B cell (primary cell): ENCODE measurements at regions not wholly inside any gene's neighbourhood (a gene's known extent, or its start where the extent isn't known, plus 50 kb on each side); places are given as distances from the start of the nearest gene placed in this dataset.

Experiments
- ATAC-seq: fragments of 200-7000 bp; cut with Tn5 transposase; one replicate; pipeline ENCODE4 v1.10.0; 2021; ENCODE audit warnings: low read depth, mild to moderate bottlenecking, moderate number of reproducible peaks, moderate library complexity
- CTCF ChIA-PET: fragments of 350-600 bp; sonication (Branson Sonifier 250); formaldehyde crosslinking; loops from one replicate; lab custom pipeline; 2021; ENCODE audit warnings: antibody characterized with exemption, inconsistent platforms; lab: Charles Lee
- POLR2A ChIA-PET: fragments of 350-600 bp; sonication (Branson Sonifier 250); formaldehyde crosslinking; loops from one replicate; lab custom pipeline; 2021; ENCODE audit warnings: antibody characterized with exemption; lab: Charles Lee
- DNase-seq: peaks from one replicate; pipeline ENCODE4 v3.0.0; 2013
- H2AFZ ChIP-seq: 2 replicates; pipeline ENCODE4 v1.6.1; 2012; ENCODE audit warnings: mild to moderate bottlenecking, low read depth, low read length; ENCODE audit not compliant: insufficient read depth, poor library complexity, severe bottlenecking
- H3K27ac ChIP-seq, 2 donors: 1 replicate in 1 of 2; 2 replicates in 1 of 2; pipeline ENCODE4 v1.5.1; 2012 to 2013; ENCODE audit warnings: low read length in 2 of 2, mild to moderate bottlenecking in 2 of 2, moderate library complexity in 1 of 2
- H3K27me3 ChIP-seq, 4 experiments: fragments of 200-600 bp in 1 of 4; sonication (generic) in 1 of 4; replicated peaks in 1 of 4; 1 replicate in 2 of 4; 2 replicates in 2 of 4; pipeline versions ENCODE4 v1.6.1 to v1.7.0; 2013 to 2016; ENCODE audit warnings: low read length in 3 of 4, mild to moderate bottlenecking in 2 of 4, mixed read lengths in 1 of 4, moderate library complexity in 1 of 4; ENCODE audit not compliant: insufficient read depth in 4 of 4, control insufficient read depth in 3 of 4; ENCODE audit errors: control extremely low read depth in 1 of 4
- H3K36me3 ChIP-seq, 2 experiments: replicated peaks in 1 of 2; 1 replicate in 1 of 2; 2 replicates in 1 of 2; pipeline versions ENCODE4 v1.6.1 to v1.7.1; 2013; ENCODE audit warnings: low read length in 1 of 2; ENCODE audit not compliant: insufficient read depth in 2 of 2, control insufficient read depth in 1 of 2; ENCODE audit errors: control extremely low read depth in 1 of 2, extremely low read depth in 1 of 2
- H3K4me1 ChIP-seq, 2 donors: fragments of 200-600 bp in 1 of 2; sonication (generic) in 1 of 2; 1 replicate in 1 of 2; 2 replicates in 1 of 2; pipeline versions ENCODE4 v1.5.1 to v1.6.1; 2013 to 2017; ENCODE audit warnings: low read length in 2 of 2; ENCODE audit not compliant: control insufficient read depth in 2 of 2, insufficient read depth in 2 of 2
- H3K4me2 ChIP-seq: replicated peaks from 2 replicates; pipeline ENCODE3; 2012; ENCODE audit warnings: mild to moderate bottlenecking, low read depth, low read length; ENCODE audit not compliant: poor library complexity, severe bottlenecking
- H3K4me3 ChIP-seq, 5 experiments: fragments of 200-600 bp in 1 of 5; sonication (generic) in 1 of 5; 1 replicate in 3 of 5; 2 replicates in 2 of 5; pipeline versions ENCODE4 v1.5.1 to v1.7.0; 2011 to 2016; ENCODE audit warnings: low read length in 4 of 5, mild to moderate bottlenecking in 4 of 5, low read depth in 2 of 5, control low read depth in 1 of 5, moderate library complexity in 1 of 5; ENCODE audit not compliant: insufficient read depth in 1 of 5; ENCODE audit errors: control extremely low read depth in 1 of 5, extremely low read depth in 1 of 5
- H3K79me2 ChIP-seq: fragments of 200-600 bp; sonication (generic); one replicate; pipeline ENCODE4 v1.6.0; 2016; ENCODE audit warnings: low read length; ENCODE audit not compliant: control insufficient read depth, insufficient read depth
- H3K9ac ChIP-seq: fragments of 200-600 bp; sonication (generic); 2 replicates; pipeline ENCODE4 v1.6.1; 2017; ENCODE audit warnings: mild to moderate bottlenecking, low read length, moderate library complexity
- H3K9me3 ChIP-seq, 3 donors: one replicate each; pipeline versions ENCODE4 v1.6.1 to v1.7.1; 2013; ENCODE audit warnings: low read length in 2 of 3; ENCODE audit not compliant: control insufficient read depth in 2 of 3, insufficient read depth in 1 of 3; ENCODE audit errors: control extremely low read depth in 1 of 3
- H4K20me1 ChIP-seq: 2 replicates; pipeline ENCODE4 v1.6.0; 2012; ENCODE audit warnings: mild to moderate bottlenecking, low read length; ENCODE audit not compliant: insufficient read depth, control insufficient read depth, poor library complexity, severe bottlenecking
- H3K27ac Mint-ChIP-seq: one replicate; pipeline ENCODE4 v1.8.0; 2021; ENCODE audit warnings: mixed read lengths
- H3K27me3 Mint-ChIP-seq: one replicate; pipeline ENCODE4 v1.8.0; 2021; ENCODE audit warnings: mixed read lengths
- H3K4me1 Mint-ChIP-seq: one replicate; pipeline ENCODE4 v1.8.0; 2021; ENCODE audit warnings: mixed read lengths
- H3K4me3 Mint-ChIP-seq: one replicate; pipeline ENCODE4 v1.8.0; 2021; ENCODE audit warnings: mixed read lengths
- H3K9me3 Mint-ChIP-seq: one replicate; pipeline ENCODE4 v1.8.0; 2022; ENCODE audit warnings: mixed read lengths; ENCODE audit not compliant: insufficient read depth
- EZH2 ChIP-seq: IDR thresholded peaks from 2 replicates; pipeline ENCODE4 v1.6.1; 2012; ENCODE audit warnings: borderline replicate concordance, low read depth, mild to moderate bottlenecking, moderate library complexity, low read length; ENCODE audit not compliant: insufficient read depth, poor library complexity, severe bottlenecking
- WGBS: methylation state at CpG from one replicate; pipeline ENCODE4 v1.1.5; 2013; ENCODE audit warnings: missing lambda C conversion rate; ENCODE audit not compliant: insufficient coverage; 5-methylcytosine and 5-hydroxymethylcytosine counted together
- intact Hi-C: fragments of 100-400 bp; cut with micrococcal nuclease; formaldehyde crosslinking; loops from one replicate; pipeline ENCODE4 v1.10.0; 2022
- TF ChIP-seq, protein P1 (sequence below): fragments of 200-600 bp; IDR thresholded peaks from one replicate; pipeline ENCODE4 v1.8.0; 2022; ENCODE audit warnings: antibody characterized with exemption, mild to moderate bottlenecking

DNA sequence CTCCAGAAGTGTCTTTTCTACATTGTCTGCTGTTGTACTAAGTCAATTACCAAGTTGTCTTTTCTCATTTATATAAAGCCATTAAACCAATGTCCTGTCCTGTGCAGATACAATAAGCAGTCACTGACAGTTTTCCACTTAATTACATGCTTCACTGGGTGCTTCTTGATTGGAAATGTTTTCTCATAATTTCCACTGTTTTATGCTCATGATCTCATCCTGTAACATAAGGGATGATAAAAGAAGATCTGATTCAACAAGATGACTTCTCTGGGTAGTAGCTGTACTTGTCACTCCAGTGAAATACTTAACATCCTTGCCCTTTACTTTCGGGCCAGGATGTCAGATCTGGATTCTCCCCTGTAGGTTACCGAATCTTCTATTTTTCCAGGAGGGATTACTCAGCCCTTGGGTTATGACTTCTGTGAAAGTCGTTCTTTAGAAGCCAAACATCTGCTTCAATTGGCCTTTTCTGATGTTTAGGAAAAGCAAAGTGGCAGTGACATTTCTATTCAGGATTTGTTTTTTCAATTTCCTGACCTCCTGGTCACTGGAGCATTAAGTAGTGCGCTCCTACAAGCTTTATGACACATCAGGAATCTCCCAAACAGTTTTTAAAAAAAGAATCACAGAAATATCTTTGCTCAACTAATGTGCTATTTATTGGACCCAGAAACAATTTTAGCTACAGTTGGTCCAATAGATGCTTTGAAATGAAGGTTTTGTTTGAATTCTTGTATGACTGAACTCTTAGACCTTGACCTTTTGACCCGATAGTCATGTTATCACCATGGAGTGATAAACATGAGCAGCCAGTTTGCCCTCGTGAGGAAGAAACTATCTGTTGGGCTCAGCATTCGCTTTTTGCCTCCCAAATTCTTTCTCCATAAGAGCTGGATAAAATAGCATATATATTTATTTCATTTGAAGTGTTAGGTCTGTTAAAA, 234.5 kb upstream of the SSTR1 start:
- WGBS: 86% methylated on average over 1 of the region's 7 CpGs
- H3K36me3 ChIP-seq: no peaks in the 10 kb centered on the region
- H3K4me1 Mint-ChIP-seq: no peaks in the 10 kb centered on the region
- peaks cover 0 to 2% (median 1%) of the 10 kb centered on the region in 3 donors for H3K9me3 ChIP-seq
- POLR2A ChIA-PET: no interaction called here
- no peaks in the 10 kb centered on the region for H3K27me3 ChIP-seq
- H3K9ac ChIP-seq: no peak overlapping the region
- CTCF ChIA-PET: no interaction called here
- H2AFZ ChIP-seq: no peak overlapping the region
- H3K27ac ChIP-seq: no peak overlapping the region
- peaks cover 6% of the 10 kb centered on the region for H3K9me3 Mint-ChIP-seq
- DNase-seq: no peak
- H3K4me3 ChIP-seq: no peak overlapping the region
- TF ChIP-seq, protein P1, sequence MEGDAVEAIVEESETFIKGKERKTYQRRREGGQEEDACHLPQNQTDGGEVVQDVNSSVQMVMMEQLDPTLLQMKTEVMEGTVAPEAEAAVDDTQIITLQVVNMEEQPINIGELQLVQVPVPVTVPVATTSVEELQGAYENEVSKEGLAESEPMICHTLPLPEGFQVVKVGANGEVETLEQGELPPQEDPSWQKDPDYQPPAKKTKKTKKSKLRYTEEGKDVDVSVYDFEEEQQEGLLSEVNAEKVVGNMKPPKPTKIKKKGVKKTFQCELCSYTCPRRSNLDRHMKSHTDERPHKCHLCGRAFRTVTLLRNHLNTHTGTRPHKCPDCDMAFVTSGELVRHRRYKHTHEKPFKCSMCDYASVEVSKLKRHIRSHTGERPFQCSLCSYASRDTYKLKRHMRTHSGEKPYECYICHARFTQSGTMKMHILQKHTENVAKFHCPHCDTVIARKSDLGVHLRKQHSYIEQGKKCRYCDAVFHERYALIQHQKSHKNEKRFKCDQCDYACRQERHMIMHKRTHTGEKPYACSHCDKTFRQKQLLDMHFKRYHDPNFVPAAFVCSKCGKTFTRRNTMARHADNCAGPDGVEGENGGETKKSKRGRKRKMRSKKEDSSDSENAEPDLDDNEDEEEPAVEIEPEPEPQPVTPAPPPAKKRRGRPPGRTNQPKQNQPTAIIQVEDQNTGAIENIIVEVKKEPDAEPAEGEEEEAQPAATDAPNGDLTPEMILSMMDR: no peak
- no peak for TF ChIP-seq EZH2
- H3K4me1 ChIP-seq: no peaks in the 10 kb centered on the region
- no peaks in the 10 kb centered on the region for H3K79me2 ChIP-seq
- H3K27me3 Mint-ChIP-seq: no peaks in the 10 kb centered on the region
- H3K27ac Mint-ChIP-seq: no peak overlapping the region
- H3K4me3 Mint-ChIP-seq: no peak overlapping the region
- no peak for ATAC-seq
- no peak overlapping the region for H3K4me2 ChIP-seq
- H4K20me1 ChIP-seq: no peaks in the 10 kb centered on the region
- intact Hi-C loops: no loop called here

DNA sequence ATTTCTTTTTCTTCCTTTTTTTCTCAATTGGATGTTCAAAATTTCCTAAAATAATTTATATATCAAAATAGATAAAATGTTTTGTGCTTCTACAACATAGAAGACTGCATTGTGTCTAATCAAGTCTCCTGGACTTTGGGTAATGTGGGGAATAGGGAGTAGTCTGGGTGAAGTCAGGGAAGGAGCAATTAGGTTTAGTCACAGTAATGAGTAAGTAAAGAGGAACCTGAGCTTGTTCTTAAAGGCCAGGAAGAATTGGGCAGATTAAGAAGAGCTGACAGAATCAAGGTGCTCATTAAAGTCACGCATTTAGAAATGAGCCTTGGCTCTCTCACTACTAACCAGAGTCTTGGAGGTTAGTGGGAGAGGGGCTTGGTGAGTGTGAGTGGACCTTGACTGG, 233.3 kb upstream of the SSTR1 start:
- no peak overlapping the region for H2AFZ ChIP-seq
- CTCF ChIA-PET: no interaction called here
- ATAC-seq (no peak), DNase-seq (no peak)
- Mint-ChIP-seq H3K27ac (no peak overlapping the region), H3K4me1 (no peaks in the 10 kb centered on the region), H3K4me3 (no peak overlapping the region), H3K27me3 (no peaks in the 10 kb centered on the region), H3K9me3 (peaks cover 6% of the 10 kb centered on the region)
- POLR2A ChIA-PET: no interaction called here
- TF ChIP-seq, protein P1: no peak
- no peak for TF ChIP-seq EZH2
- H3K9me3 ChIP-seq: peaks cover 0 to 1% (median under 1%) of the 10 kb centered on the region in 3 donors
- H3K27ac ChIP-seq: no peak overlapping the region
- no peak overlapping the region for H3K4me3 ChIP-seq
- no peaks in the 10 kb centered on the region for H4K20me1 ChIP-seq
- H3K27me3 ChIP-seq: no peaks in the 10 kb centered on the region
- H3K4me2 ChIP-seq: no peak overlapping the region
- no peaks in the 10 kb centered on the region for H3K79me2 ChIP-seq
- no peaks in the 10 kb centered on the region for H3K4me1 ChIP-seq
- no CpG with 5 or more reads among the region's 1 CpG for WGBS
- no peaks in the 10 kb centered on the region for H3K36me3 ChIP-seq
- H3K9ac ChIP-seq: no peak overlapping the region
- intact Hi-C loops: no loop called here
